H1 (cell line): ENCODE measurements at regions not wholly inside any gene's neighbourhood (a gene's known extent, or its start where the extent isn't known, plus 50 kb on each side); places are given as distances from the start of the nearest gene placed in this dataset.

Experiments
- CTCF ChIA-PET: fragments of 300-600 bp; sonication (Branson Sonifier 250); formaldehyde crosslinking; loops from one replicate; lab custom pipeline; 2021; ENCODE audit not compliant: partially characterized antibody; lab: Charles Lee
- POLR2A ChIA-PET: fragments of 300-600 bp; sonication (Branson Sonifier 250); formaldehyde crosslinking; loops from one replicate; lab custom pipeline; 2021; ENCODE audit warnings: inconsistent platforms; ENCODE audit not compliant: partially characterized antibody; lab: Charles Lee
- DNase-seq, 2 experiments: peaks; one replicate each; pipeline versions ENCODE4 v3.0.0 to v3.0.0-alpha.2; 2010 to 2022; ENCODE audit warnings: low spot score in 2 of 2, low read depth in 1 of 2, mixed read lengths in 1 of 2
- FAIRE-seq: peaks from 2 replicates; lab custom pipeline; 2011; peaks lifted over from hg19 to GRCh38; lab: Jason Lieb, UNC
- H2AFZ ChIP-seq: 2 replicates; pipeline ENCODE4 v1.8.1; 2012; ENCODE audit warnings: low read length, inconsistent platforms
- H2AK5ac ChIP-seq: 2 replicates; pipeline ENCODE4 v1.6.1; 2013; ENCODE audit warnings: low read depth, low read length
- H2BK120ac ChIP-seq: replicated peaks from 2 replicates; pipeline ENCODE3; 2013; ENCODE audit warnings: low read depth, low read length, inconsistent platforms
- H2BK12ac ChIP-seq: 2 replicates; pipeline ENCODE4 v1.6.1; 2013; ENCODE audit warnings: low read depth, low read length
- H2BK15ac ChIP-seq: 2 replicates; pipeline ENCODE4 v1.6.1; 2013; ENCODE audit warnings: low read length
- H2BK20ac ChIP-seq: 2 replicates; pipeline ENCODE4 v1.6.1; 2013; ENCODE audit warnings: low read length
- H2BK5ac ChIP-seq: 2 replicates; pipeline ENCODE4 v1.6.1; 2013; ENCODE audit warnings: low read depth, low read length
- H3K14ac ChIP-seq: 2 replicates; pipeline ENCODE4 v1.6.1; 2013; ENCODE audit warnings: inconsistent platforms; ENCODE audit not compliant: insufficient read length
- H3K18ac ChIP-seq: 2 replicates; pipeline ENCODE4 v1.6.1; 2013; ENCODE audit warnings: low read length; ENCODE audit errors: extremely low read depth
- H3K23ac ChIP-seq: 2 replicates; pipeline ENCODE4 v1.6.1; 2013; ENCODE audit warnings: inconsistent platforms; ENCODE audit not compliant: insufficient read length
- H3K23me2 ChIP-seq: 2 replicates; pipeline ENCODE4 v1.6.1; 2013; ENCODE audit warnings: low read depth, low read length
- H3K27ac ChIP-seq: 2 replicates; pipeline ENCODE4 v1.6.1; 2011; ENCODE audit warnings: low read depth, low read length, inconsistent platforms
- H3K27me3 ChIP-seq, 4 experiments: replicated peaks in 1 of 4; 1 replicate in 1 of 4; 2 replicates in 3 of 4; pipeline versions ENCODE4 v1.6.1 to v1.8.1; 2011 to 2013; ENCODE audit warnings: low read length in 3 of 4, mild to moderate bottlenecking in 3 of 4, inconsistent platforms in 2 of 4, mixed read lengths in 2 of 4, moderate library complexity in 1 of 4; ENCODE audit not compliant: control insufficient read depth in 3 of 4, insufficient read depth in 3 of 4; ENCODE audit errors: extremely low read depth in 1 of 4
- H3K36me3 ChIP-seq, 4 experiments: 2 replicates each; pipeline versions ENCODE4 v1.6.1 to v1.8.1; 2011 to 2013; ENCODE audit warnings: mild to moderate bottlenecking in 4 of 4, low read length in 3 of 4, moderate library complexity in 2 of 4, control low read depth in 1 of 4, inconsistent platforms in 1 of 4; ENCODE audit not compliant: insufficient read depth in 4 of 4, control insufficient read depth in 2 of 4
- H3K4ac ChIP-seq: replicated peaks from 2 replicates; pipeline ENCODE3; 2013; ENCODE audit warnings: low read length, low read depth, mixed read lengths, inconsistent platforms; ENCODE audit not compliant: insufficient read length
- H3K4me1 ChIP-seq, 4 experiments: replicated peaks in 1 of 4; 1 replicate in 1 of 4; 2 replicates in 3 of 4; pipeline versions ENCODE4 v1.6.1 to v1.8.1; 2011 to 2013; ENCODE audit warnings: low read length in 3 of 4, inconsistent platforms in 2 of 4, mixed read lengths in 1 of 4; ENCODE audit not compliant: insufficient read depth in 4 of 4, control insufficient read depth in 3 of 4
- H3K4me2 ChIP-seq, 2 experiments: 2 replicates each; pipeline versions ENCODE4 v1.6.1 to v1.8.1; 2011 to 2013; ENCODE audit warnings: low read depth in 2 of 2, low read length in 2 of 2, control low read depth in 1 of 2, inconsistent platforms in 1 of 2, mild to moderate bottlenecking in 1 of 2; ENCODE audit not compliant: insufficient read depth in 1 of 2
- H3K4me3 ChIP-seq, 4 experiments: fragments of 200-600, 300-600 bp in 1 of 4; sonication (generic), shearing (Covaris generic), sonication (Bioruptor Twin) in 1 of 4; 2 replicates each; pipeline versions ENCODE4 v1.5.1 to v1.8.1; 2011 to 2016; ENCODE audit warnings: low read length in 4 of 4, low read depth in 3 of 4, control low read depth in 2 of 4, inconsistent platforms in 2 of 4, mild to moderate bottlenecking in 2 of 4, mixed read lengths in 1 of 4, moderate library complexity in 1 of 4; ENCODE audit not compliant: insufficient read depth in 2 of 4; ENCODE audit errors: extremely low read depth in 1 of 4
- H3K56ac ChIP-seq: replicated peaks from 2 replicates; pipeline ENCODE3; 2013; ENCODE audit warnings: low read depth, mild to moderate bottlenecking, mixed read lengths, low read length, inconsistent platforms; ENCODE audit not compliant: insufficient read length
- H3K79me1 ChIP-seq: 2 replicates; pipeline ENCODE4 v1.6.1; 2013; ENCODE audit warnings: low read depth, low read length, control low read depth
- H3K79me2 ChIP-seq, 2 experiments: 2 replicates each; pipeline versions ENCODE4 v1.6.1 to v1.8.1; 2012 to 2013; ENCODE audit warnings: low read length in 2 of 2, mild to moderate bottlenecking in 2 of 2, inconsistent platforms in 1 of 2; ENCODE audit not compliant: insufficient read depth in 2 of 2, control insufficient read depth in 1 of 2
- H3K9ac ChIP-seq, 4 experiments: replicated peaks in 1 of 4; 1 replicate in 1 of 4; 2 replicates in 3 of 4; pipeline versions ENCODE4 v1.6.1 to v1.8.1; 2011 to 2013; ENCODE audit warnings: low read depth in 3 of 4, low read length in 3 of 4, control low read depth in 2 of 4, mild to moderate bottlenecking in 2 of 4, moderate library complexity in 2 of 4, inconsistent platforms in 1 of 4; ENCODE audit errors: extremely low read depth in 1 of 4
- H3K9me3 ChIP-seq, 2 experiments: 2 replicates each; pipeline versions ENCODE4 v1.6.1 to v1.8.1; 2012 to 2013; ENCODE audit warnings: mild to moderate bottlenecking in 2 of 2, moderate library complexity in 2 of 2, control low read depth in 1 of 2, inconsistent platforms in 1 of 2, low read depth in 1 of 2, low read length in 1 of 2, mixed read lengths in 1 of 2; ENCODE audit not compliant: insufficient read depth in 2 of 2
- H4K20me1 ChIP-seq, 2 experiments: replicated peaks in 1 of 2; 2 replicates each; pipeline versions ENCODE3 to v1.8.1; 2011 to 2013; ENCODE audit warnings: inconsistent platforms in 2 of 2, low read length in 2 of 2, mild to moderate bottlenecking in 1 of 2; ENCODE audit not compliant: insufficient read depth in 2 of 2, control insufficient read depth in 1 of 2
- H4K5ac ChIP-seq: 2 replicates; pipeline ENCODE4 v1.6.1; 2013; ENCODE audit warnings: low read length, low read depth, mixed read lengths, inconsistent platforms; ENCODE audit not compliant: insufficient read length
- H4K8ac ChIP-seq: 2 replicates; pipeline ENCODE4 v1.8.0; 2013; ENCODE audit warnings: mild to moderate bottlenecking, moderate library complexity, low read length, inconsistent platforms; ENCODE audit not compliant: insufficient read depth; ENCODE audit errors: extremely low read depth
- H4K91ac ChIP-seq: replicated peaks from 2 replicates; pipeline ENCODE3; 2013; ENCODE audit warnings: low read length, mixed read lengths, inconsistent platforms; ENCODE audit not compliant: insufficient read length
- RXRA ChIP-seq: IDR thresholded peaks from 2 replicates; pipeline ENCODE4 v1.6.1; 2011; ENCODE audit warnings: low read depth, mild to moderate bottlenecking, low read length, moderate library complexity; ENCODE audit not compliant: insufficient read depth
- WGBS, 2 experiments: shearing (Covaris generic) in 1 of 2; methylation state at CpG; one replicate each; pipeline versions ENCODE4 v1.1.6 to v1.1.7; 2013 to 2015; ENCODE audit warnings: low lambda C conversion rate in 2 of 2, mixed read lengths in 2 of 2, inconsistent platforms in 1 of 2, low coverage in 1 of 2, missing lambda C conversion rate in 1 of 2; ENCODE audit not compliant: insufficient replicate concordance in 2 of 2, insufficient coverage in 1 of 2, insufficient read length in 1 of 2; ENCODE audit errors: extremely low coverage in 1 of 2, missing lambda C conversion rate in 1 of 2; 5-methylcytosine and 5-hydroxymethylcytosine counted together

DNA sequence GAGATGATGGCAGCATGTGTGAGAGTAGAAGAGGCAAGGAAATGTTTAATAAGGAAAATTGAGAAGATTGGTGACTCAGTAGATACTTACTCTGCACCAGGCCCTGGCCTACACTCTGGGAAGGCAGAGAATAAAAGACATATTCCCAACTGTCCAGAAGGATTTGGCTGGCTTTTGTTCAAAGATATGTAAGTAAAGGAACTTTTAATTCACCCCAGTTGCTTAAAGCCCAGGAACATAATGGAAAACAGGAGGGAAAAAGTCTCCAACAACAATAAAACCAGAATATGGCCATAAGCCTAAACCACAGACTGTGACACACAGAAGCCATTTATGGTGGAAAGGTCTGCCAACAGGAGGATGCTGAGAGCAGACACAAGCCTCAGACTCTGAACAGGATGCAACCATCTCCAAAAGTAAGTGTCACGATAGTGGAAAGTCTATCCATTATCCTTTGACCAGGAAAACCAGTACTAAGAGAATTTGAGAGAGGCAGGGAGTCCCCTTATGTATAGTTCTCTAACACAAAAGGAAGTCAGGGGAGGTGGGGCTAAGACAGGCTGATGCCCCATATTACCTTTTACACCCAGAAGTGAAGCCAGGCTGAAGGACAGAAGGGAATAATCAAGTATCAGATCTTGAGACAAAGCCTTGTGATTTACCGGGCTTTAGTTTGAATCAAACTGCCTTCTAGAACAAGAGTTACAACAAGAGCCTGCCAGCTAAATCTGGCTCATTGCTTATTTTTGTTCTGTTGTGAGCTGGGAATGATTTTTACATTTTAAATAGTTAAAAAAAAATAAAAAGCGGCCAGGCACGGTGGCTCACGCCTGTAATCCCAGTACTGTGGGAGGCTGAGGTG, 169.5 kb upstream of the STARD13 start:
- no peaks in the 10 kb centered on the region for H3K79me1 ChIP-seq
- no peak overlapping the region for H4K8ac ChIP-seq
- no peak overlapping the region for H2BK15ac ChIP-seq
- no peaks in the 10 kb centered on the region for H4K20me1 ChIP-seq
- H3K4me2 ChIP-seq: no peak overlapping the region
- H3K27me3 ChIP-seq: no peaks in the 10 kb centered on the region
- no peaks in the 10 kb centered on the region for H3K23me2 ChIP-seq
- no peak overlapping the region for H3K4me3 ChIP-seq
- no peak overlapping the region for H3K9ac ChIP-seq
- WGBS, 2 experiments: 96% methylated on average over 5 of the region's 5 CpGs; no CpG with 5 or more reads in 1 of the 2 experiments
- FAIRE-seq: no peak
- no peak overlapping the region for H3K56ac ChIP-seq
- no peak overlapping the region for H2BK12ac ChIP-seq
- H3K14ac ChIP-seq: no peak overlapping the region
- H3K36me3 ChIP-seq: no peaks in the 10 kb centered on the region
- no peak overlapping the region for H3K4ac ChIP-seq
- no peak overlapping the region for H2BK5ac ChIP-seq
- ChIA-PET POLR2A (no interaction called here), CTCF (interaction anchor here (0.7 kb wide), 1 partner anchor 453 kb away, joined by 3 read pairs; no protein-coding TSS in a partner anchor)
- no peak overlapping the region for H3K18ac ChIP-seq
- no peak overlapping the region for H4K91ac ChIP-seq
- no peak overlapping the region for H2AFZ ChIP-seq
- H3K23ac ChIP-seq: no peak overlapping the region
- no peaks in the 10 kb centered on the region for H3K9me3 ChIP-seq
- no peak overlapping the region for H3K27ac ChIP-seq
- H4K5ac ChIP-seq: no peak overlapping the region
- H2BK20ac ChIP-seq: no peak overlapping the region
- H2BK120ac ChIP-seq: no peak overlapping the region
- no peak overlapping the region for H2AK5ac ChIP-seq
- DNase-seq: no peak
- no peaks in the 10 kb centered on the region for H3K79me2 ChIP-seq
- H3K4me1 ChIP-seq: no peaks in the 10 kb centered on the region; a peak in 1 of 7 replicates
- TF ChIP-seq RXRA: no peak
